22Rv1 (cell line): ENCODE measurements at regions not wholly inside any gene's neighbourhood (a gene's known extent, or its start where the extent isn't known, plus 50 kb on each side); places are given as distances from the start of the nearest gene placed in this dataset.

Experiments
- ZFX ChIP-seq: fragments of 450-650 bp; IDR thresholded peaks from 2 replicates; pipeline ENCODE4 v1.6.1; 2017; ENCODE audit warnings: antibody characterized with exemption, borderline replicate concordance
- TF ChIP-seq, protein P1 (sequence below): fragments of 450-650 bp; IDR thresholded peaks from 2 replicates; pipeline ENCODE4 v1.5.1; 2017; ENCODE audit warnings: mild to moderate bottlenecking

DNA sequence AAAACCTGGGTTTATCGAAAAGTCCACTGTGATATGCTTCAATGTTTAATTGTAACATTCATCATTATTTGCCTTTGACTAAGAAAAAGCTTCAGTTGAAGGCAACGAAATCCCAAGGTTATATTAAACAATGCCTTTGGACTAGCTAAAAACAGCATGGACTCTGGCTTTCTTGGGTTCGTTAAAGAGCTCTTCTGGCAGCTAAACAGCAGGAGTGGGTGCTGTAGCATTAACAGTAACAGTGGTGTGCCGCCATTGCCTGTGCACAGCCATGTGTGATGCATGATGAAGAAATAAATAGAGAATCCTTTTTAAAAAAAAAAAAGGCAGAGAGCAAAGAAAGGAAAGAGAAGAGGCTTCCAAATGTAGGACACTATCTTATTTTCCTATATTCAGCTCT, 406.6 kb upstream of the FAT3 start:
- TF ChIP-seq, protein P1, sequence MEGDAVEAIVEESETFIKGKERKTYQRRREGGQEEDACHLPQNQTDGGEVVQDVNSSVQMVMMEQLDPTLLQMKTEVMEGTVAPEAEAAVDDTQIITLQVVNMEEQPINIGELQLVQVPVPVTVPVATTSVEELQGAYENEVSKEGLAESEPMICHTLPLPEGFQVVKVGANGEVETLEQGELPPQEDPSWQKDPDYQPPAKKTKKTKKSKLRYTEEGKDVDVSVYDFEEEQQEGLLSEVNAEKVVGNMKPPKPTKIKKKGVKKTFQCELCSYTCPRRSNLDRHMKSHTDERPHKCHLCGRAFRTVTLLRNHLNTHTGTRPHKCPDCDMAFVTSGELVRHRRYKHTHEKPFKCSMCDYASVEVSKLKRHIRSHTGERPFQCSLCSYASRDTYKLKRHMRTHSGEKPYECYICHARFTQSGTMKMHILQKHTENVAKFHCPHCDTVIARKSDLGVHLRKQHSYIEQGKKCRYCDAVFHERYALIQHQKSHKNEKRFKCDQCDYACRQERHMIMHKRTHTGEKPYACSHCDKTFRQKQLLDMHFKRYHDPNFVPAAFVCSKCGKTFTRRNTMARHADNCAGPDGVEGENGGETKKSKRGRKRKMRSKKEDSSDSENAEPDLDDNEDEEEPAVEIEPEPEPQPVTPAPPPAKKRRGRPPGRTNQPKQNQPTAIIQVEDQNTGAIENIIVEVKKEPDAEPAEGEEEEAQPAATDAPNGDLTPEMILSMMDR: no peak
- TF ChIP-seq ZFX: no peak
